CD1c-positive myeloid dendritic cell (primary cell): ENCODE measurements at regions not wholly inside any gene's neighbourhood (a gene's known extent, or its start where the extent isn't known, plus 50 kb on each side); places are given as distances from the start of the nearest gene placed in this dataset.

Experiments
- DNase-seq: peaks from one replicate; pipeline ENCODE4 v3.0.0-alpha.2; 2016; ENCODE audit errors: extremely low spot score

GRCh38 chr2:155308367-155309009 is 610.0 kb downstream of the KCNJ3 start:
- no peak for DNase-seq

GRCh38 chr2:155301221-155301620 is 602.7 kb downstream of the KCNJ3 start:
- DNase-seq = no peak

GRCh38 chr2:155298001-155298400 is 599.5 kb downstream of the KCNJ3 start:
- DNase-seq = peak; percentile 4

- DNase-seq = no peak
Measured at GRCh38 chr2:155294358-155294757, 595.9 kb downstream of the KCNJ3 start.

GRCh38 chr2:155281907-155282306 is 583.4 kb downstream of the KCNJ3 start:
- DNase-seq = no peak

GRCh38 chr2:155273323-155273722 is 574.8 kb downstream of the KCNJ3 start:
- no peak for DNase-seq

GRCh38 chr2:155266583-155266982 is 568.1 kb downstream of the KCNJ3 start:
- DNase-seq = no peak

GRCh38 chr2:155266109-155266508 is 567.6 kb downstream of the KCNJ3 start:
- no peak for DNase-seq

GRCh38 chr2:155256803-155257202 is 558.3 kb downstream of the KCNJ3 start:
- DNase-seq = no peak

- DNase-seq = no peak
Measured at GRCh38 chr2:155250800-155251199, 552.3 kb downstream of the KCNJ3 start.

- no peak for DNase-seq
Measured at GRCh38 chr2:155240176-155240575, 541.7 kb downstream of the KCNJ3 start.

- DNase-seq = no peak
Measured at GRCh38 chr2:155235710-155236109, 537.2 kb downstream of the KCNJ3 start.

- no peak for DNase-seq
Measured at GRCh38 chr2:155223781-155224406, 525.4 kb downstream of the KCNJ3 start.

- no peak for DNase-seq
Measured at GRCh38 chr2:155218945-155219344, 520.5 kb downstream of the KCNJ3 start.

- DNase-seq = no peak
Measured at GRCh38 chr2:155218292-155218924, 519.9 kb downstream of the KCNJ3 start.

GRCh38 chr2:155215037-155215707 is 516.7 kb downstream of the KCNJ3 start:
- DNase-seq = no peak

GRCh38 chr2:155209696-155210450 is 511.4 kb downstream of the KCNJ3 start:
- DNase-seq = no peak

GRCh38 chr2:155203178-155203577 is 504.7 kb downstream of the KCNJ3 start:
- DNase-seq = no peak

GRCh38 chr2:155200753-155201152 is 502.3 kb downstream of the KCNJ3 start:
- DNase-seq = no peak

GRCh38 chr2:155190342-155190741 is 491.8 kb downstream of the KCNJ3 start:
- DNase-seq = no peak

- DNase-seq = peak; percentile 6
Measured at GRCh38 chr2:155178921-155179320, 480.4 kb downstream of the KCNJ3 start.

GRCh38 chr2:155176345-155176744 is 477.9 kb downstream of the KCNJ3 start:
- DNase-seq = no peak
